Fibroblast of mammary gland (primary cell): ENCODE measurements at regions not wholly inside any gene's neighbourhood (a gene's known extent, or its start where the extent isn't known, plus 50 kb on each side); places are given as distances from the start of the nearest gene placed in this dataset.

Experiments used
- DNase-seq: peaks from one replicate; pipeline ENCODE4 v3.0.0-alpha.2; 2010; ENCODE audit warnings: low read depth
- H3K4me3 ChIP-seq: 2 replicates; pipeline ENCODE4 v1.5.1; 2011; ENCODE audit warnings: low read depth, mild to moderate bottlenecking, low read length, moderate library complexity; ENCODE audit not compliant: control insufficient read depth
- CTCF ChIP-seq: conservative IDR thresholded peaks from 2 replicates; pipeline ENCODE4 v1.5.1; 2011; ENCODE audit warnings: low read depth, low read length, inconsistent platforms; ENCODE audit not compliant: control insufficient read depth, insufficient read depth

DNA sequence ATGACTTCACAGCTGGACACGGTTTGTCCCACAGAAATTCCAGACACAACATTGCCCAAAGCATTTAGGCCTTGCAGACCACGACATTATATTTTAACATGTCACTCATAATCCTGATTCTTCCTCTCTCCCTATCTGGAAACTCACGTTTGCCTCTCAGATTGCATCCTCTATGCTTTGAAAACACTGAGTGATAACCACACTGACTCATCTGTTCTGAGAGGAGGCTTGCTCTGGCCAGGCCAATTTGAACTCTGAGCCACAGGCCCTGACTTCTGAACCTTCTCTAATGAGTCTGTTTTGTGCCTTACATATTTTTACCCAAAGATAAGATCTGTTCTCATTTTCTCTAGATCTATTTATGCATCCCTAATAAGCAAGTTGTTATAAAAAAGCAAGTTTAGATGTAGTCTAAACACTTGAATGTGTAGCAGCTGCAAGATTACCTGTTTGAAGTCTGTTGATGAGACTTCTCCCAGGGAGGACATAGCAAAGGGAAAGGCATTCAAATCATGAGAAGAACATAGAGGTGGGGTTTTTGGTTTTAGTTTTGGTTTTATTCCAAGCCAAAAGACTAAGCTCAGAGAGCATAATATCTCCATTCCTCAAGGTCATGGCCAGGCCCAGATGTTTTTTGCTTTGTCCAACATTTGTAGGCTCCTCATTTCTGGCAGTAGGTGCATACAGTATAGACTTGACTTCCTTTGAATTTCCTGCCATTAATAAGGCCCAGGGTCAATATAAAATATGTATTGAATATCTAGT, 234.4 kb upstream of the LRTM1 start:
- TF ChIP-seq CTCF, result no peak
- no peak overlapping the region for H3K4me3 ChIP-seq
- peak; percentile 95 for DNase-seq

DNA sequence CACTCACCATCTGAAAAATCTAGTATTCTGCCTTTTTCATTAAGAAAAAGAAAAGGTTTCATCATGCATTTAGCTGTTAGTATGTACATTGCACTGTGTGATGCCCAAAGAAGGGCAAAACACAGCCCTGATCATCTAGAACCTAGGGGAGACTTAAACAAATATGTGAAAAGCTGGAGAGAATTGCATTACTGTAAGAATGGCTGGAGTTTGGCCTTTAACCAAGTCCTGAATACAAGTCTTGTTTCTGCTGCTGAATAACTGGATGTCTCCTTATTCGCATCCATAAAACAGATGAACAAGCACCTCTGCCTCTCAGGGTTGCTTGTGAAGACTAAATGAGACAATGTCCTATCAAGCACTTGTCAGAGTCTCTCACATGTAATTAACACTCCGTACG, 233.4 kb upstream of the LRTM1 start:
- DNase-seq, result peak; percentile 51
- no peak for TF ChIP-seq CTCF
- H3K4me3 ChIP-seq, result no peak overlapping the region

DNA sequence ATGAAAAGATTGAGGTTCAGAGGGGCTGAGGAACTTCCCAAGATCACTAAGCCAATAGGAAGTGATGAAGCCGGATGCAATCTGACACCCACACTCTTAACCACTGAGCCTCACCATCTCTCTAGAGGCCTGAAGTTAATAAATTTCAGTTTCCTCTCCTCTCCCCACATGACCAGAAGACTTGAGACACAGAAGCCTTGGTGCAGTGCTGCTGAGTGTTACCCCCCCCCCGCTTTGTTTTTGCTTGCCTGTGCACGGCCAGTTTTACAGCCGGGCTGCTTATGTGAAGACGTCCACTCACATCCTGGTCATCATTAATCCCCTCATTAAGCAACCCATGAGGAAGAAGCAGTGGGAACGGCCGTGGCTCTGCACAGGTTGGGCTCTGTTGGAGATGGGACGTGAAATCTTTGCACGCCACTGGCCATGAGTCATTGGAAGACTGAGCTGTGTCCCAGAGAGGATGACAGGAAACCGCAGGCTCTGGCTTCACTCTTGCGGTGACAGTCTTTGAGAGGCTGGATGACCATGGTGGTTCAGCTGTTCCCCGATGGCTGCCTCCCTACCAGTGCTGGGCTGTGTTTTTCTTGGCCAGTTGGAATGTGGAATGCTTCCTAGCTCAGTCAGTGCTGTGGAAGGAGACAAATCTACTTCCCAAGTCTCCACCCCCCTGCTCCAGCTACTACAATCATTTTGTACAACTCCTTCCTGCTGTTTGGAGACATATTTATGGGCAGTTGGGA, 232.6 kb upstream of the LRTM1 start:
- DNase-seq, result peak; percentile 100

DNA sequence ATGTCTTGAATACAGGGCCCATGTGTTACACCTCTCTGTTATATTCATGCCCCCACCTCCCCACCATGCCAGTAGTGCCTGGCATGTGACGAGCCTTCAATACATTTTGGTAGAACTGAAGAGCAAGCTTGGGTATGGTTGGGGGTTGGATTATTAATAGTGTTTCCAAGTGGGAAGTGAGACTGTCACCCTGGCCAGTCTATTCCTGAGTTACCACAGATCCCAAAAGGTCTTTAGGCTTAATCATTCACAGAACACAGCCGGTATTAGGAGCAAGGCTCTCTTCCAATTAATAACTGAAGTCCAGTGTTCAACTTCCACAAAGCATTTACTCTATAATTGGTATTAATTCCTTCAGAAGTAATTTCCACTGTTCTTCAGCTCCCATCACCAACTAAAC, 231.9 kb upstream of the LRTM1 start:
- TF ChIP-seq CTCF, result no peak
- DNase-seq, result no peak
- no peak overlapping the region for H3K4me3 ChIP-seq

More for the DNA sequence above, 232.6 kb upstream of the LRTM1 start:
- no peak overlapping the region for H3K4me3 ChIP-seq
- TF ChIP-seq CTCF, result no peak

GRCh38 chr3:55159016-55159415, 231.2 kb upstream of the LRTM1 start:
- DNase-seq, result no peak
- no peak overlapping the region for H3K4me3 ChIP-seq
- TF ChIP-seq CTCF, result no peak

DNA sequence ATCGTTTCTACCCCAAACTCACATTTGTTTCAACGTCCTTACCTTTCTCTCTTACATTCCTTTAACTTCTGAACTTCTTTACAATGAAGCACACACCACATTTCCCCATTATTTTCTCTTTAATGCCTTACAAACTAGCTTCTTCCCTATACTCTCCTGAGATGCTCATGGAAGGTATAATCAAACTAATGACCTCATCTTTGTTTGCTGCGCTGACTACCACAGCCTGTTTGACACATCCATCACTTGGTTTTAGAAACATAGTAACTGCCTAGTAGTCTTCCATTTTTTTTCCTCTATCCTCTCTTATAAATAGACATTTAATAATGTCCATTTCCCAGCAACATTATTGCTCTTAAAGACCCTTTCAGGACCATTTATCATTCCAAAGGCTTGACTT, 230.5 kb upstream of the LRTM1 start:
- DNase-seq, result no peak
- no peak overlapping the region for H3K4me3 ChIP-seq
- TF ChIP-seq CTCF, result no peak
